ENCODE measurements at regions not wholly inside any gene's neighbourhood (a gene's known extent, or its start where the extent isn't known, plus 50 kb on each side); places are given as distances from the start of the nearest gene placed in this dataset.

DNA sequence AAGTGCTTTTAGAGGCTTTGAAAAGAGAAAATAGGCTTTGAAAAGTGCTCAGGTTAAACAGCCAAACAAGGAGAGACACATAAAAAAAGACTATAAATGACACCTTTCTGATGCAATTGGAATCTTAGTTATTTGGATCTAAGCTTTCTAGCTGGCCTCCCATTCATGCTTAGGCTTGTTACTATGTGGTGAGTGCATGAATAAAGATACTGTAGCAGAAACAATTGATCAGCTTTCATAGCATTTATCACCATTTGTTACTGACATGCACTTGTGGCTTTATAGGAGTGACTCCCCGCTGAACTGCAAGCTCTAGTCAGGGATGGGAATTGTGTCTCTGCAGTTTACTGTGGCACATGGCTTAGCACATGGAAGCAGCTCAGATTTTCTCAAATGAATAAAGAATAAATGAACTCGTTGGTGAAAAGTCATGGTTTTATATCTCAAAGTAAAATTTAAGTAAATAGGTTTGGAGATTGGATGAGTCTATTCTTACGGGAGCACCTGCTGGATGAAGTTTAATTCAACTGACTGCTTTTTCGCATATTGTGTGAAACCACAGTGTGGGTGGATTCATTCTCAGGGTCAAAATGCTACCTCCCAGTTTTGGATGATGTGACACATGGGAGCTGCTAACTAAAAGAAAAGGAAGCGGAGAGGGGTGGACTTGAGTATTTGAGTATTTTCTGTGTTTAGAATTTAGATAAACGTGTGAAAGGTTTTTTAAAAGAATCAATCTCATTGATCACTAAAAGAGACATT is 91.1 kb upstream of the NOL4 start:
- TF ChIP-seq, protein P1, sequence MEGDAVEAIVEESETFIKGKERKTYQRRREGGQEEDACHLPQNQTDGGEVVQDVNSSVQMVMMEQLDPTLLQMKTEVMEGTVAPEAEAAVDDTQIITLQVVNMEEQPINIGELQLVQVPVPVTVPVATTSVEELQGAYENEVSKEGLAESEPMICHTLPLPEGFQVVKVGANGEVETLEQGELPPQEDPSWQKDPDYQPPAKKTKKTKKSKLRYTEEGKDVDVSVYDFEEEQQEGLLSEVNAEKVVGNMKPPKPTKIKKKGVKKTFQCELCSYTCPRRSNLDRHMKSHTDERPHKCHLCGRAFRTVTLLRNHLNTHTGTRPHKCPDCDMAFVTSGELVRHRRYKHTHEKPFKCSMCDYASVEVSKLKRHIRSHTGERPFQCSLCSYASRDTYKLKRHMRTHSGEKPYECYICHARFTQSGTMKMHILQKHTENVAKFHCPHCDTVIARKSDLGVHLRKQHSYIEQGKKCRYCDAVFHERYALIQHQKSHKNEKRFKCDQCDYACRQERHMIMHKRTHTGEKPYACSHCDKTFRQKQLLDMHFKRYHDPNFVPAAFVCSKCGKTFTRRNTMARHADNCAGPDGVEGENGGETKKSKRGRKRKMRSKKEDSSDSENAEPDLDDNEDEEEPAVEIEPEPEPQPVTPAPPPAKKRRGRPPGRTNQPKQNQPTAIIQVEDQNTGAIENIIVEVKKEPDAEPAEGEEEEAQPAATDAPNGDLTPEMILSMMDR (IDR thresholded peaks at IDR 0.05), result no peak
- no peak overlapping the region for H3K27ac ChIP-seq
- H3K4me1 ChIP-seq (ENCODE audit: control insufficient read depth in 1 of 2, insufficient read depth in 1 of 2, low read depth in 1 of 2, low read length in 1 of 2), result no peaks in the 10 kb centered on the region
- H3K9me3 ChIP-seq, result no peaks in the 10 kb centered on the region
- H3K4me3 ChIP-seq (ENCODE audit: low read depth in 1 of 2, low read length in 1 of 2), result no peak overlapping the region
- H3K27me3 ChIP-seq, result no peaks in the 10 kb centered on the region
- H3K36me3 ChIP-seq, result no peaks in the 10 kb centered on the region

DNA sequence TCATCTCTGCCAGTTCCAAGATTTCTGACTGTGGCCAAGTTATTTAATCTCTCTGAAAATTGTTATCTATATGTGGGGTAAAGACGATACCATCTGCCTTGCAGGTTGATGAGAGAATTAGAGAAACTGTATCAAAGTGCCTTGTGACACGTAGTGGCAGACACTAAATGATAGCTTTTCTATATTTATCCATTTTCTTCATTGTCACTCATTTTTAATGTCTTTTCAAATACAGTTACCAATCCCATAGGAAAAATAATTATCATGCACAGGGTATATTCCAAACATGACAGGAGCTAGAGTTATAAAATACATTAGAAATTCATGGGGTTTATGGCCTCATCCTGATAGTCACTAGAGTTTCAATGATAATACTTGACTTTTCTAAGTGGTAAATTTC is 95.6 kb upstream of the NOL4 start:
- Histone ChIP-seq H3K36me3 (no peaks in the 10 kb centered on the region), H3K9me3 (no peaks in the 10 kb centered on the region), H3K27me3 (no peaks in the 10 kb centered on the region), H3K27ac (no peak overlapping the region), H3K4me3 (ENCODE audit: low read depth in 1 of 2, low read length in 1 of 2) (no peak overlapping the region), H3K4me1 (ENCODE audit: control insufficient read depth in 1 of 2, insufficient read depth in 1 of 2, low read depth in 1 of 2, low read length in 1 of 2) (no peaks in the 10 kb centered on the region)
- TF ChIP-seq, protein P1 (IDR thresholded peaks at IDR 0.05), result no peak

GRCh38 chr18:34321066-34321465 is 96.4 kb upstream of the NOL4 start:
- Histone ChIP-seq H3K27me3 (no peaks in the 10 kb centered on the region), H3K4me1 (ENCODE audit: control insufficient read depth in 1 of 2, insufficient read depth in 1 of 2, low read depth in 1 of 2, low read length in 1 of 2) (no peaks in the 10 kb centered on the region), H3K27ac (no peak overlapping the region), H3K36me3 (no peaks in the 10 kb centered on the region), H3K4me3 (ENCODE audit: low read depth in 1 of 2, low read length in 1 of 2) (no peak overlapping the region), H3K9me3 (no peaks in the 10 kb centered on the region)
- TF ChIP-seq, protein P1 (IDR thresholded peaks at IDR 0.05), result no peak

DNA sequence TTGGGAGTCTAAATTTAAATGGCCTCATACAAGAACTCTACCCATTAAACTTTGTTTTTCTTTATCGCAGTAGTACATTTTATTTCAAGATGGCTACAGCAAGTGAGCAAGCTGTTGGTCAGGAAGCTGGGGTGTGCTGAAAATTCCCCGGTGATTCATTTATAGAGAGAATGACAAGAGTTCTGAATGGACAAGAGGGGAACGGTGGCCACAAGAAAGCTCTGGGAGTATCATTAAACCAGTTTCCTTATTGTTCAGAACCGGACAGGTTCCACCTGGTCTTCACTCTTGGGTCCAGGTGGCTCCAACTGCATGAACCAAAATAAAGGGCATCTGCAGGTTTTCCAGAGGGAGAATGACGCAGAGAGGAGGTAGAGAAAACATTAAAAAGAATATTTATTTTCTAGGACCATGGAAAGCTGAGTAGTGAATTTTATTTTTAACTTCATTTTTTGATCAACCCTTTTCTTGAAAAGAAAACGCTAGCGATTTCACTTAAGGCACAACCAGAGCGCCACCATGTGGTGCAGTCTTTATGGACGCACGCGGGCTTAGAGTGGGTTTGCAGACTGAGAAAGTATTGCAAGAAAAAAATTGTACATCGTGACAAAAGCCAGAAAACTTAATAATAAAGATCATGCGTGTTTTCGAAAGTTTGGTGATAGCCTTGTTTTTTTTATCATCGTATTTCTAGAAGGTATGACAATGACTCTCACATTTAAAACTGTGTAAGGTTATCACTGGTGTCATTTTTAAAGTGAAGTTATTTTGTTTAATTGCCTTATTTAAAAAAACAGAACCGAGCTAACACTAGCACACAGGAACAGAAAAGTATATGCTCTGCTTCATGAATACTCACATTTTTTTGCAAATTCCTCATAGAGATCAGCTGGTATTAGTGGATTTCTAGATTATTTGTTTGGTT is 97.9 kb upstream of the NOL4 start:
- H3K4me3 ChIP-seq (ENCODE audit: low read depth in 1 of 2, low read length in 1 of 2), result no peak overlapping the region
- TF ChIP-seq, protein P1 (IDR thresholded peaks at IDR 0.05), result no peak
- no peaks in the 10 kb centered on the region for H3K27me3 ChIP-seq
- no peaks in the 10 kb centered on the region for H3K9me3 ChIP-seq
- no peak overlapping the region for H3K27ac ChIP-seq
- no peaks in the 10 kb centered on the region for H3K36me3 ChIP-seq
- H3K4me1 ChIP-seq (ENCODE audit: control insufficient read depth in 1 of 2, insufficient read depth in 1 of 2, low read depth in 1 of 2, low read length in 1 of 2), result no peaks in the 10 kb centered on the region

DNA sequence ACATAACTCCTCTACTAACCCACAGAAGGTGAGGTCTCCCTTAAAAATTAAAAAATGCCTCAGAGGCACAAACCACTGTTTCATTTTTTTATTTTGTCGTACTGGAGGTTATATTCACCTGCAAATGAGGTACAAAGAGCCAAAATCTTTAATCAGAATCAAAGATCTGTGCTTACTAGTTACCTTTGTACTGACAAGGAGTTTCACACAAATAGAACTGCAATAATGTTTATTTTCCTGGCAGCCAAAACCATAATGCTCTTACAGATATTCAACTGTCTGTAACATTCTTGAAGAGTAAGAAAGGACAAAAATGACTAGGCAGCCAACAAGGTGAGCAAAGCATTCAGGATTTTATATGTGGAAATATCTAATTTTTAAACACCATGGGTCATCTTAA is 105.1 kb upstream of the NOL4 start:
- H3K27ac ChIP-seq, result no peak overlapping the region
- H3K9me3 ChIP-seq, result no peaks in the 10 kb centered on the region
- H3K4me1 ChIP-seq (ENCODE audit: control insufficient read depth in 1 of 2, insufficient read depth in 1 of 2, low read depth in 1 of 2, low read length in 1 of 2), result no peaks in the 10 kb centered on the region
- no peaks in the 10 kb centered on the region for H3K27me3 ChIP-seq
- no peaks in the 10 kb centered on the region for H3K36me3 ChIP-seq
- TF ChIP-seq, protein P1 (IDR thresholded peaks at IDR 0.05), result no peak
- no peak overlapping the region for H3K4me3 ChIP-seq (ENCODE audit: low read depth in 1 of 2, low read length in 1 of 2)

Data from neutrophil (primary cell).